Suprapubic skin (tissue), 4 donors: ENCODE measurements at regions not wholly inside any gene's neighbourhood (a gene's known extent, or its start where the extent isn't known, plus 50 kb on each side); places are given as distances from the start of the nearest gene placed in this dataset.

Experiments used
- DNase-seq, 2 donors: peaks; one replicate each; pipeline ENCODE4 v3.0.0-alpha.2; 2019; ENCODE audit warnings: low spot score in 2 of 2
- H3K27ac ChIP-seq: fragments of 200-600 bp; sonication (generic); one replicate; pipeline ENCODE4 v1.5.1; 2019
- H3K27me3 ChIP-seq: fragments of 200-600 bp; sonication (generic); one replicate; pipeline ENCODE4 v1.5.1; 2019
- H3K36me3 ChIP-seq: fragments of 200-600 bp; sonication (generic); one replicate; pipeline ENCODE4 v1.5.1; 2019
- H3K4me1 ChIP-seq: fragments of 200-600 bp; sonication (generic); one replicate; pipeline ENCODE4 v1.5.1; 2019
- H3K4me3 ChIP-seq: fragments of 200-600 bp; sonication (generic); one replicate; pipeline ENCODE4 v1.5.1; 2019; ENCODE audit warnings: mild to moderate bottlenecking
- H3K9me3 ChIP-seq: fragments of 200-600 bp; sonication (generic); one replicate; pipeline ENCODE4 v1.5.1; 2019
- CTCF ChIP-seq, 2 donors: fragments of 200-600 bp in 1 of 2; fragments of 450-650 bp in 1 of 2; sonication (generic) in 1 of 2; IDR thresholded peaks; one replicate each; pipeline ENCODE4 v1.5.1; 2016 to 2019; ENCODE audit warnings: antibody characterized with exemption in 2 of 2, mild to moderate bottlenecking in 1 of 2, moderate library complexity in 1 of 2
- EP300 ChIP-seq: sonication (generic); formaldehyde crosslinking; IDR thresholded peaks from one replicate; pipeline ENCODE4 v1.6.1; 2017; ENCODE audit warnings: antibody characterized with exemption
- POLR2A ChIP-seq, 2 donors: fragments of 450-650 bp; IDR thresholded peaks; one replicate each; pipeline ENCODE4 v1.6.1; 2017; ENCODE audit warnings: antibody characterized with exemption in 2 of 2, mild to moderate bottlenecking in 2 of 2, moderate library complexity in 2 of 2
- POLR2AphosphoS5 ChIP-seq, 3 donors: sonication (generic); formaldehyde crosslinking; IDR thresholded peaks; one replicate each; pipeline ENCODE4 v1.6.1; 2017; ENCODE audit warnings: antibody characterized with exemption in 3 of 3
- WGBS: methylation state at CpG from one replicate; pipeline ENCODE4 v1.1.5; 2018; 5-methylcytosine and 5-hydroxymethylcytosine counted together

- H3K4me3 ChIP-seq, result no peak overlapping the region
- H3K36me3 ChIP-seq, result no peaks in the 10 kb centered on the region
- H3K27me3 ChIP-seq, result no peaks in the 10 kb centered on the region
- H3K27ac ChIP-seq, result no peak overlapping the region
- TF ChIP-seq EP300 (no peak), POLR2A (IDR thresholded peaks at IDR 0.05) (no peak), POLR2AphosphoS5 (IDR thresholded peaks at IDR 0.05) (no peak), CTCF (IDR thresholded peaks at IDR 0.05) (no peak)
- no peaks in the 10 kb centered on the region for H3K4me1 ChIP-seq
- DNase-seq, result no peak
- no peaks in the 10 kb centered on the region for H3K9me3 ChIP-seq
Observed at GRCh38 chr12:115422845-115423545, 739.0 kb upstream of the TBX3 start.

- TF ChIP-seq POLR2A (IDR thresholded peaks at IDR 0.05) (no peak), EP300 (no peak), CTCF (IDR thresholded peaks at IDR 0.05) (no peak), POLR2AphosphoS5 (IDR thresholded peaks at IDR 0.05) (no peak)
- H3K4me1 ChIP-seq, result no peaks in the 10 kb centered on the region
- H3K27me3 ChIP-seq, result no peaks in the 10 kb centered on the region
- H3K4me3 ChIP-seq, result no peak overlapping the region
- no peak for DNase-seq
- no peaks in the 10 kb centered on the region for H3K36me3 ChIP-seq
- H3K27ac ChIP-seq, result no peak overlapping the region
- no peaks in the 10 kb centered on the region for H3K9me3 ChIP-seq
- whole genome bisulfite sequencing, result 91% methylated on average over 9 of the region's 9 CpGs
Observed at GRCh38 chr12:115421796-115422709, 738.1 kb upstream of the TBX3 start.

- no peaks in the 10 kb centered on the region for H3K36me3 ChIP-seq
- 100% methylated on average over 1 of the region's 1 CpG for WGBS
- no peak overlapping the region for H3K27ac ChIP-seq
- H3K4me3 ChIP-seq, result no peak overlapping the region
- no peaks in the 10 kb centered on the region for H3K9me3 ChIP-seq
- no peaks in the 10 kb centered on the region for H3K4me1 ChIP-seq
- no peaks in the 10 kb centered on the region for H3K27me3 ChIP-seq
- no peak for TF ChIP-seq CTCF (IDR thresholded peaks at IDR 0.05)
- DNase-seq, result no peak
Observed at GRCh38 chr12:115421350-115421749, 737.4 kb upstream of the TBX3 start.

- WGBS, result 94% methylated on average over 1 of the region's 1 CpG
- Histone ChIP-seq H3K27me3 (no peaks in the 10 kb centered on the region), H3K4me3 (no peak overlapping the region), H3K4me1 (no peaks in the 10 kb centered on the region), H3K9me3 (no peaks in the 10 kb centered on the region), H3K36me3 (no peaks in the 10 kb centered on the region), H3K27ac (no peak overlapping the region)
- TF ChIP-seq POLR2AphosphoS5 (IDR thresholded peaks at IDR 0.05) (no peak), CTCF (IDR thresholded peaks at IDR 0.05) (no peak), POLR2A (IDR thresholded peaks at IDR 0.05) (no peak), EP300 (no peak)
- no peak for DNase-seq
Observed at GRCh38 chr12:115419145-115419646, 735.2 kb upstream of the TBX3 start.

GRCh38 chr12:115417610-115418009, 733.6 kb upstream of the TBX3 start:
- H3K4me3 ChIP-seq, result no peak overlapping the region
- no peaks in the 10 kb centered on the region for H3K36me3 ChIP-seq
- WGBS, result 92% methylated on average over 2 of the region's 2 CpGs
- H3K9me3 ChIP-seq, result no peaks in the 10 kb centered on the region
- TF ChIP-seq POLR2A (IDR thresholded peaks at IDR 0.05) (no peak), POLR2AphosphoS5 (IDR thresholded peaks at IDR 0.05) (no peak), CTCF (IDR thresholded peaks at IDR 0.05) (no peak), EP300 (no peak)
- no peak for DNase-seq
- H3K4me1 ChIP-seq, result no peaks in the 10 kb centered on the region
- no peak overlapping the region for H3K27ac ChIP-seq
- no peaks in the 10 kb centered on the region for H3K27me3 ChIP-seq
